Left ventricle myocardium inferior (tissue), 1 donor: ENCODE measurements at regions not wholly inside any gene's neighbourhood (a gene's known extent, or its start where the extent isn't known, plus 50 kb on each side); places are given as distances from the start of the nearest gene placed in this dataset.

Experiments used
- DNase-seq: peaks from one replicate; pipeline ENCODE4 v3.0.0-alpha.2; 2020
- H3K27ac ChIP-seq: fragments of 200-600 bp; replicated peaks from 2 replicates; pipeline ENCODE4 v1.8.0; 2021
- H3K27me3 ChIP-seq: fragments of 200-600 bp; 2 replicates; pipeline ENCODE4 v1.8.0; 2021; ENCODE audit warnings: low read depth
- H3K36me3 ChIP-seq: fragments of 200-600 bp; 2 replicates; pipeline ENCODE4 v1.8.0; 2021
- H3K4me1 ChIP-seq: fragments of 200-600 bp; 2 replicates; pipeline ENCODE4 v1.8.0; 2021
- H3K4me3 ChIP-seq: fragments of 200-600 bp; 2 replicates; pipeline ENCODE4 v1.8.0; 2021; ENCODE audit warnings: mild to moderate bottlenecking, moderate library complexity
- H3K9me3 ChIP-seq: fragments of 200-600 bp; replicated peaks from 2 replicates; pipeline ENCODE4 v1.8.0; 2021
- CTCF ChIP-seq: fragments of 200-600 bp; IDR thresholded peaks from 2 replicates; pipeline ENCODE4 v1.8.0; 2021; ENCODE audit warnings: antibody characterized with exemption, mild to moderate bottlenecking, borderline replicate concordance
- intact Hi-C: fragments of 100-400 bp; cut with micrococcal nuclease; formaldehyde crosslinking; loops from one replicate; pipeline ENCODE4 v1.11.0; 2022
- donor health status: DM: no; HTN: yes; CAD: no; lungs with severe emphysema.

- H3K4me1 ChIP-seq, result peaks cover 61% of the 10 kb centered on the region
- intact Hi-C loops, result no loop called here
Measured at GRCh38 chr13:44111701-44112100, 232.0 kb downstream of the LACC1 start.

GRCh38 chr13:44112700-44113329 lies 233.1 kb downstream of the LACC1 start:
- H3K36me3 ChIP-seq, result no peaks in the 10 kb centered on the region
- no peak for TF ChIP-seq CTCF
- no peak overlapping the region for H3K27ac ChIP-seq
- H3K4me3 ChIP-seq, result no peak overlapping the region
- no peaks in the 10 kb centered on the region for H3K9me3 ChIP-seq
- no peak for DNase-seq
- H3K4me1 ChIP-seq, result peaks cover 61% of the 10 kb centered on the region
- no peaks in the 10 kb centered on the region for H3K27me3 ChIP-seq
- intact Hi-C loops, result no loop called here

More at GRCh38 chr13:44111701-44112100, 232.0 kb downstream of the LACC1 start:
- TF ChIP-seq CTCF, result no peak
- no peaks in the 10 kb centered on the region for H3K27me3 ChIP-seq
- no peaks in the 10 kb centered on the region for H3K9me3 ChIP-seq
- DNase-seq, result no peak
- no peak overlapping the region for H3K4me3 ChIP-seq
- no peaks in the 10 kb centered on the region for H3K36me3 ChIP-seq
- peak overlapping the region; percentile 88 for H3K27ac ChIP-seq

- H3K27me3 ChIP-seq, result no peaks in the 10 kb centered on the region
- peak; percentile 25 for DNase-seq
- TF ChIP-seq CTCF, result peak; percentile 48
- peaks cover 32% of the 10 kb centered on the region for H3K4me1 ChIP-seq
- no peak overlapping the region for H3K4me3 ChIP-seq
- no peaks in the 10 kb centered on the region for H3K36me3 ChIP-seq
- intact Hi-C loops, result no loop called here
- H3K9me3 ChIP-seq, result no peaks in the 10 kb centered on the region
- peak overlapping the region; percentile 83 for H3K27ac ChIP-seq
Measured at GRCh38 chr13:44116562-44117332, 237.0 kb downstream of the LACC1 start.

- Histone ChIP-seq H3K27me3 (no peaks in the 10 kb centered on the region), H3K36me3 (no peaks in the 10 kb centered on the region), H3K27ac (peak overlapping the region; percentile 83), H3K9me3 (no peaks in the 10 kb centered on the region), H3K4me3 (no peak overlapping the region), H3K4me1 (peaks cover 30% of the 10 kb centered on the region)
- intact Hi-C loops, result no loop called here
- no peak for DNase-seq
- no peak for TF ChIP-seq CTCF
Measured at GRCh38 chr13:44117351-44117750, 237.6 kb downstream of the LACC1 start.

GRCh38 chr13:44117816-44118215 lies 238.1 kb downstream of the LACC1 start:
- Histone ChIP-seq H3K9me3 (no peaks in the 10 kb centered on the region), H3K27me3 (no peaks in the 10 kb centered on the region), H3K27ac (peak overlapping the region; percentile 83), H3K4me1 (peaks cover 28% of the 10 kb centered on the region), H3K36me3 (no peaks in the 10 kb centered on the region), H3K4me3 (no peak overlapping the region)
- intact Hi-C loops, result no loop called here
- no peak for DNase-seq
- TF ChIP-seq CTCF, result no peak
